ENCODE measurements at regions not wholly inside any gene's neighbourhood (a gene's known extent, or its start where the extent isn't known, plus 50 kb on each side); places are given as distances from the start of the nearest gene placed in this dataset.

DNA sequence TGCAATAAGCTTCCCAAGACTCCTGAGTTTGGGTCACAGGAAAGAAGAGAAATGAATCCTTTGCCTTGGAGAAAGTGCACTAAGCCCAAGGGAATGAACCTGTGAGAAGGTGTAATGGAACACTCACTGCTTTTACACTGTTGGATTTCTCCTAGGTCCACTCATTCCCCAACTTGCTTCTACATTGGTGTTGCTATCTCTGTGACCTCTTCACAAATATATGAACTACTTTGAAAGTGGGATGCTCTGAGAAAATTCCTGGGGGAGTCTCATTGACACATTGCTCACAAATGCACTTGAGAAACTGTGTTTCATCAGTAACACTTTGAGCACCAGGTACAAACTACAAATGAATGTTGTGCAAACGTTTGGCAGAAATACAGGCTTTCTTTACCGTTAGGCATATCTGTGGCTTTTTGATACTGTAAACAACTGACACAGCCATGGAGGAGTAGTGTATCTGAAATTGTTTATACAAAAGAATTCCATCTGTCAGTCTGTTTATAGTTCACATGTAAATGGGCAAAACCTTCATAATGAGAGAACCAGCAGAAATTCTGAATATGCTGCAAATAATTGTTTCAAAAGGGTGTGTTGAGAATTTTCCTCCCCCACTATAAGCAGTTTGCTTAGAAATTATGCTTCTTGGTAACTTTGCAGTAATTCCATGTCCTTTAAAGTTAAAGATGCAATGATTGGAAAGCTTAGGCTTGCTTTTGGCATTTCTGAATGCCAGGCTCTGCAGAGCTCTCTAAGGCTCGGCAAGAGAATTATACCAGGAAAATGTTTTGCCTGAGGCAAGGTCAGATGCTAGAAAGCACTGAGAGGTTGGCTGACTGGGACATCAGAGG is 348.5 kb upstream of the DDHD1 start:
- CTCF ChIA-PET = interaction anchor here (0.8 to 1.3 kb wide), 2 partner anchors 171 to 847 kb away, joined by 3 read pairs; no protein-coding TSS in a partner anchor
- Histone ChIP-seq H3K27me3 (ENCODE audit: insufficient read depth) (no peaks in the 10 kb centered on the region), H2AFZ (ENCODE audit: low read depth) (no peak overlapping the region), H3K4me1 (ENCODE audit: control insufficient read depth in 1 of 2, insufficient read depth in 2 of 2, low read depth in 1 of 2, low read length in 1 of 2) (no peaks in the 10 kb centered on the region), H3K4me3 (ENCODE audit: low read depth in 2 of 2, low read length in 1 of 2) (no peak overlapping the region), H3F3A (replicated peaks; ENCODE audit: insufficient read depth) (no peaks in the 10 kb centered on the region), H3K9me3 (no peaks in the 10 kb centered on the region), H3K9me2 (no peaks in the 10 kb centered on the region), H4K20me1 (ENCODE audit: insufficient read depth) (no peaks in the 10 kb centered on the region), H3K4me2 (no peak overlapping the region), H3K9ac (no peak overlapping the region), H3K27ac (ENCODE audit: low read depth in 2 of 2, low read length in 1 of 2) (no peak overlapping the region), H3K36me3 (replicated peaks in 1 of 2; ENCODE audit: control insufficient read depth in 1 of 2, insufficient read depth in 2 of 2, low read length in 1 of 2) (no peaks in the 10 kb centered on the region), H3K79me2 (ENCODE audit: insufficient read depth) (no peaks in the 10 kb centered on the region)
- no peak for TF ChIP-seq NFIC (IDR thresholded peaks at IDR 0.05; ENCODE audit: borderline replicate concordance)
- no peak for TF ChIP-seq SMC3 (IDR thresholded peaks at IDR 0.05; ENCODE audit: low read depth, low read length)
- TF ChIP-seq CHD2 (IDR thresholded peaks at IDR 0.05; ENCODE audit: low read length, partially characterized antibody) = no peak
- TF ChIP-seq, protein P1, sequence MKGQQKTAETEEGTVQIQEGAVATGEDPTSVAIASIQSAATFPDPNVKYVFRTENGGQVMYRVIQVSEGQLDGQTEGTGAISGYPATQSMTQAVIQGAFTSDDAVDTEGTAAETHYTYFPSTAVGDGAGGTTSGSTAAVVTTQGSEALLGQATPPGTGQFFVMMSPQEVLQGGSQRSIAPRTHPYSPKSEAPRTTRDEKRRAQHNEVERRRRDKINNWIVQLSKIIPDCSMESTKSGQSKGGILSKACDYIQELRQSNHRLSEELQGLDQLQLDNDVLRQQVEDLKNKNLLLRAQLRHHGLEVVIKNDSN (IDR thresholded peaks at IDR 0.05; ENCODE audit: borderline replicate concordance, low read depth) = no peak
- TF ChIP-seq GATA2 (CRISPR knock-in tag; IDR thresholded peaks at IDR 0.05) = no peak
- no peak for TF ChIP-seq RCOR1 (IDR thresholded peaks at IDR 0.05; ENCODE audit: low read length)
- TF ChIP-seq FOSL2 (IDR thresholded peaks at IDR 0.05; ENCODE audit: borderline replicate concordance, low read depth) = no peak
- TF ChIP-seq ELF1 (IDR thresholded peaks at IDR 0.05) = no peak
- WGBS (ENCODE audit: low lambda C conversion rate) = 5% methylated on average over 3 of the region's 3 CpGs
- POLR2A ChIA-PET = no interaction called here
- DNase-seq = no peak

DNA sequence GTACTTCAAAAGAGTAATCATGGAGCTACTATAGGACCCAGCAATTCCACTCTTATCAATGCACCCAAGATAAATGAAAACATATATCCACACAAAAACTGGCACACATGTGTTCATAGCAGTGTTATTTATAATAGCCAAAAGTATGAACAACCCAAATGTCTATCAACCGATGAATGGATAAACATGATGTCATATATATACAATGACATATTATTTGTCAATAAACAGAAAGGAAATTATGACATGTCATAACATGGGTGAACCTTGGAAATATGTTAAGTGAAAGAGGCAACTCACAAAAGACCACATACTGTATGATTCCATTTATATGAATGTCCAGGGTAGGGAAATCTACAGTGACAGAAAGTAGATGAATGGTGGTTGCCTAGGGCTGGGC is 347.1 kb upstream of the DDHD1 start:
- Histone ChIP-seq H3K79me2 (ENCODE audit: insufficient read depth) (no peaks in the 10 kb centered on the region), H3K4me2 (no peak overlapping the region), H3K4me1 (ENCODE audit: control insufficient read depth in 1 of 2, insufficient read depth in 2 of 2, low read depth in 1 of 2, low read length in 1 of 2) (no peaks in the 10 kb centered on the region), H3K9ac (no peak overlapping the region), H4K20me1 (ENCODE audit: insufficient read depth) (no peaks in the 10 kb centered on the region), H3K36me3 (replicated peaks in 1 of 2; ENCODE audit: control insufficient read depth in 1 of 2, insufficient read depth in 2 of 2, low read length in 1 of 2) (no peaks in the 10 kb centered on the region), H2AFZ (ENCODE audit: low read depth) (no peak overlapping the region), H3K4me3 (ENCODE audit: low read depth in 2 of 2, low read length in 1 of 2) (no peak overlapping the region), H3K27ac (ENCODE audit: low read depth in 2 of 2, low read length in 1 of 2) (no peak overlapping the region), H3K9me2 (0 out of 2 replicates have a peak, but pooled peaks cover 3% of the 10 kb centered on the region), H3K9me3 (no peaks in the 10 kb centered on the region), H3K27me3 (ENCODE audit: insufficient read depth) (no peaks in the 10 kb centered on the region), H3F3A (replicated peaks; ENCODE audit: insufficient read depth) (no peaks in the 10 kb centered on the region)
- ChIA-PET POLR2A (no interaction called here), CTCF (no interaction called here)
- WGBS (ENCODE audit: low lambda C conversion rate) = 11% methylated on average over 1 of the region's 1 CpG
- TF ChIP-seq FOSL2 (IDR thresholded peaks at IDR 0.05; ENCODE audit: borderline replicate concordance, low read depth) (no peak), POLR2AphosphoS5 (IDR thresholded peaks at IDR 0.05; ENCODE audit: low read depth, low read length) (no peak), ELF1 (IDR thresholded peaks at IDR 0.05) (no peak), FOXM1 (IDR thresholded peaks at IDR 0.05; ENCODE audit: low read depth) (no peak), EZH2phosphoT487 (IDR thresholded peaks at IDR 0.05; ENCODE audit: borderline replicate concordance, low read depth) (no peak), FOXJ3 (CRISPR knock-in tag; IDR thresholded peaks at IDR 0.05) (no peak), RFX5 (IDR thresholded peaks at IDR 0.05; ENCODE audit: low read length) (no peak), GABPA (IDR thresholded peaks at IDR 0.05; ENCODE audit: low read depth) (no peak)
- TF ChIP-seq, protein P1 (IDR thresholded peaks at IDR 0.05; ENCODE audit: borderline replicate concordance, low read depth) = no peak
- TF ChIP-seq, protein P2, sequence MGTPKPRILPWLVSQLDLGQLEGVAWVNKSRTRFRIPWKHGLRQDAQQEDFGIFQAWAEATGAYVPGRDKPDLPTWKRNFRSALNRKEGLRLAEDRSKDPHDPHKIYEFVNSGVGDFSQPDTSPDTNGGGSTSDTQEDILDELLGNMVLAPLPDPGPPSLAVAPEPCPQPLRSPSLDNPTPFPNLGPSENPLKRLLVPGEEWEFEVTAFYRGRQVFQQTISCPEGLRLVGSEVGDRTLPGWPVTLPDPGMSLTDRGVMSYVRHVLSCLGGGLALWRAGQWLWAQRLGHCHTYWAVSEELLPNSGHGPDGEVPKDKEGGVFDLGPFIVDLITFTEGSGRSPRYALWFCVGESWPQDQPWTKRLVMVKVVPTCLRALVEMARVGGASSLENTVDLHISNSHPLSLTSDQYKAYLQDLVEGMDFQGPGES (IDR thresholded peaks at IDR 0.05; ENCODE audit: low read depth, low read length) = no peak
- no peak for DNase-seq
